ENCODE measurements at regions not wholly inside any gene's neighbourhood (a gene's known extent, or its start where the extent isn't known, plus 50 kb on each side); places are given as distances from the start of the nearest gene placed in this dataset.

DNA sequence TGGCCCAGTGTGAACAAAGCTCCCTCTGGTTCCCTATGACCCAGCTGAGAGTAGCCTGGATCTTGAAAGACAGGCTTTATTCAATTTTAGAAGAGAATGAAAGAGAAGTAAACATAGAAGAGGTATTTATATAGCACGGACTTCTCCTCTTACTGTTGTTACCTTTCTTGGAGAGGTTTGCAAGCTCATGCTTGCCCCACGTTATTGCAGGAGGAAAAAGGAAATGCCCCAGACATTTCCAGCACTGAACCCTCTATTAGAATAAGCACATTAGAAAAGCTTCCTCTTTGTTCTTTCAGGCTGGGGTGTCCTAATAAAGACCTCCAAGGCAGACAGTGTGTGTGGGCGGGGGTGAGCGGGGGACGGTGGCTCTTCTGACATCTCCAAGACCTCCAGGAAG lies 98.7 kb upstream of the AGBL1 start:
- no peak for DNase-seq

DNA sequence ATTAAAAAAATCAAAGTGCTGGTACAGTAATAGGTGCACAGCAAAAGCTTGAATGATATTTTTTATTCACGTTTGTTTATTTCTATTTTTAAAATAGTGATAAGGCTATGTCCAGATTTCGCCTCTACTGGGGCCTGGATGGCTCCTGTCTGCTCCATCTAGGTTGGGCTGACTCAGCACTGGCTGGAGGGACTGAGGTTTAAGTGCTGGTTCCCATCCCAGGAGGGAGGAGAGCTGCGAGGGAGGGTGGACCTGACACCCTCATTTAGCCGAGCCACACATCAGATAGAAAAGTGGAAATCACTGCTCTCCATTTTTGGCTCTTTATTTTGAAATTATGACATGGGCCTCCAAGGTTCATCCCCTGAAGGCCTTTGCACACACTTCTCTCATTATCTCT lies 95.4 kb upstream of the AGBL1 start:
- DNase-seq, result no peak

DNA sequence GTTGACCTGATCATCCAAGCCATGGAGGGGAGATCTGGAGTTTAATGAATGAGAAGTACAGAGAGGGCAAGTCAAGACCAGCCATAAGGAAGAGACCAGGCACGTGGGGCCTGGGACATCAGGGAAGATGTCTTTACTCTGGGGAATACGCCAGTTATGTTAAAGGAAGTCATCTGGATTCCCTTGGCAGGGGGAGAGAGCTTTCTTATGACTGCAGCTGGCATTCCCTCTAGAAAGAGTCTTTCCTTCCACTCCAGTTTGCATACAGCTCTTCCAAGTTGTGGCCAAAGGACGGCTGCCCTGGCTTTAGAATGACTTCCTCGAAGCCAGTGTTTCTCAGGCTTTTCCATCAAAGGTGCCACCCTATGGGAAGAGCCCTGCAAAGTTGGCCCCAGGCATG lies 93.6 kb upstream of the AGBL1 start:
- no peak for DNase-seq

DNA sequence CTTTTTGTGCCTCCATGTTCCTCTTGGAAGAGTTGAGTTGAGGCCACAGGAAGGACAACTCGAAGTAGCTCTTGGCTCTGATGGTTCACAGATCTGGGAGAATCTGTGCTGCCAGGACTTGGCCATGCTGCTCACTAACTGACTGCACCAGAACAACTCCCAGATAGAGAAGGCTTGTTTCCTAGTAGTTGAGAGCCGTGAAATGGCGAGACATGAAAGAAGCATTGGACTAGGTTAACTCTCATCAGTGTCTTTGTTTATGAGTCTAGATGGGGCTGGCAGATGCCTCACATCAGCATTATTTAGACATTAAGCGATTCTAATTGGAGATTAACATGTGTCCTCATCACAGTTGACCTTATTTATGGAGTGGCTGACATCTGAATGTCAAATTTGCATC lies 92.9 kb upstream of the AGBL1 start:
- DNase-seq, result no peak

DNA sequence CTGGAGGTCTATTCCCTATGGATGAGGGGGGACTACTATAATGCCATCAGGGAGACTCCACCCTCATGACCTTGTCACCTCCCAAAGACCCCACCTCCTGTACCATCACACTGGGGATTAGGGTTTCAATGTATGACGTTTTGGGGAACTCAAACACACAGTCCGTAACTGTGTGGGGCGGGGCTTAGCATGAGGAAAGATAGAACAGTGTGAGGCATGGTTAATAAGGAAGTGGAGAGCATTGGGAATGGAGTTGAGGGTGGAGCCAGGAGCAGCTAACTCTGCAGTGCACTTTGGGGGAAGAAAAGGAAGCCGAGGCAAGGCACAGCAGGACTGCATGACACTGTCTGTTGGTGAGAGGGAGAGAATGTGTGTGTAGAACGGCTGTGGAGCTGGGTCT lies 90.9 kb upstream of the AGBL1 start:
- DNase-seq, result no peak

DNA sequence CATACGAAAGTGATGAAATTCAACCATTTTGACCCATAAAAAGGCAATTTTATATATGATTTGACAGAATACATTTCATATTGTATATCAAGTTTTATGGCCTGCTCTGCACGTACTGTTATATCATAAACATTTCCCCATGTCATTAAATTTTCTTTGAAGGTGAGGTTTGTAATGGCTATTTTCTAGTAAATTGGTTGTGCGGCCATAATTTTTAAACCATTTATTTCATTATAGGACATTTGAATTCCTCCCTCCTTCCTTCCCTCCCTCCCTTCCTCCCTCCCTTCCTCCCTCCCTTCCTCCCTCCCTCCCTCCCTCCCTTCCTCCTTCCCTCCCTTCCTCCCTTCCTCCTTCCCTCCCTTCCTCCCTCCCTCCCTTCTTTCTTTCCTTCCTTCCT lies 87.4 kb upstream of the AGBL1 start:
- DNase-seq, result no peak

DNA sequence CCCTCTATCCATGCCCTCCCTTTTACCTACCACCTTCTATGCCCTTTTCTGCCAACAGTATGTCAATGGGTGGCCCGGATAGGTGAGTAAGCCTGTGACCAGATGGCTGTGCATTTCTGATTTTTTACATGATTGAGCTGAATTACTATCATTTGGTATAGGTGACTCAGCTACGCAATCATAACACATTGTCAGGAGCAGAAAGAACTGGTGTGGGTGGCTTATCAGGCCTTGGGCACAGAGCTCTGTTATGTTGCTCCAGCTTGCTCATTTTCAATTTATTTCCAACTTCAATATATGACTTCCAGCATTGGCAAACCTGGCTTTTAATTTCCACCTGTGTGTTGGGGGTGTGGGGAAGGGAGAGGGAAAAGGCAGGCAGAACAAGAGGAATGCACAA lies 86.6 kb upstream of the AGBL1 start:
- no peak for DNase-seq

DNA sequence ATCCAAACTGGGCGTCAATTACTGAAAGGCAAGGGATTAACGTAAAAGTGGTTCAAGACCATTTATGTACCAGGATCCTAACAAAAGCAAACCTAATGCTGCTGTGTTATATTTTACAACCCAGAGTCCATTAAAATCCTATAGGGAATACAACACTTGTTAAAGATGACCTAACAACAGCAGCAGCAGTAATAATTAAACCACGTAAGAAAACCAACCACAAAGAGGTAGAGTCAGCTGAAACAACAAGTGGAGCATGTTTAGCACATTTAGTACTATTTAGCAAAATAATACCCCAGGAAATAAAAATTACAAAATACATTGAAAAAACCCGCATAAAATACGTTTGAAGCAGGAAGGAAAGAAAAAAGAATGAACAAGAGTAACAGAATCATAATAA lies 82.1 kb upstream of the AGBL1 start:
- no peak for DNase-seq

DNA sequence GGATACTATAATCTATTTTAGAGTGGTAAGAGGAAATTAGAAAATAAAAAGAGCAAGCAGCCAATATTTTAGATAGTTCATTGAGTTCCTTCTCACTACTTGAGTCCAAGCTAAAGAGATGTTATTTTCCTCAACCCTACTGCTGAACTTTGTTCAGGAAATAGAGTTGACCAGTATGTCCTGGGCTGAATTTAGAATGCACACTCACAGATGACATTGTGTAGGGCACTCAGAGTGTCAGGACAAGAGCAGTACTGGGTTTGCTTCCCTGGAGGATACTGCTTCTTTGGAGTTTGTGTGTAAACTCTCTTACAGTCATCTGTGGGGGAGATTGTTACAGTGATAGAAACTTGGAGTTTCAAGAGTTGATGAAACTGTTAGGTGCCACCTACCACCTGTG lies 80.0 kb upstream of the AGBL1 start:
- no peak for DNase-seq

DNA sequence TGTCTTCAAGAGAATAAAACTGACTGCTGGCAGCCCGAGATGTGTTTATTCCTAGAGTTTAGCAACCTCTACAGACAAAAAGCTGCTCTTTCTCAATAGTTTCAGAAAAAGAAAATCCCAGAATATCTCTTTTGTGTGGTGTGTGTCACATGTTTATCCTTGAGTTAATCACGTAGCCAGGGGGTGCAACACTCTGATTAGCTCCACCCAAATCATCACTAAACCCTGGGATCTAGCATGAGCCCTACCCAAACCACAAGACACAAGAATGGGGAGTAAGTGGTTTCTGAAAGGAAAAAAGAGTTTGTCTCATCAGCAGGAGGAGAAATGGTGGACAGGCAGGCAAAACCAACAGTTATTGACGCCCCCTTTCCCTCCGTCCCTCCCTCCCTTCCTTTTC lies 78.5 kb upstream of the AGBL1 start:
- no peak for DNase-seq

DNA sequence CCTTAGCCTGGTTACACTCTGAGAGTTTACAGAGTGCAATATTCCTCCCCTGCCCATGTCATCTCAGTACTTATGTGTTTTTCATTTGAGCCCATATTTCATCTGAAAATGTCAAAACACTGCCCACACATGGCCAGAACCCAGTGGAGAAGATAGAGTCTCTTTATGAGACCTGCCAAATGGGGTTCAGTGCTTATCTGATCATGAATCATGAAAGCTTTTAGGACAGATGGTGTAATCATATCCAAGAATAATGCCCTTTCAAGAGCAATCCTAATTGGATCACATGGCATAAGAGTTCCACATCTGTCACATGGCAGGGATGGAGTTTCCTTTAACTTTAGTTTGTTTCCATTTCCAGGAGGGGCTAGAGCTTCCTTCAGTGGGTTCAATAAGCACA lies 77.2 kb upstream of the AGBL1 start:
- DNase-seq, result no peak

DNA sequence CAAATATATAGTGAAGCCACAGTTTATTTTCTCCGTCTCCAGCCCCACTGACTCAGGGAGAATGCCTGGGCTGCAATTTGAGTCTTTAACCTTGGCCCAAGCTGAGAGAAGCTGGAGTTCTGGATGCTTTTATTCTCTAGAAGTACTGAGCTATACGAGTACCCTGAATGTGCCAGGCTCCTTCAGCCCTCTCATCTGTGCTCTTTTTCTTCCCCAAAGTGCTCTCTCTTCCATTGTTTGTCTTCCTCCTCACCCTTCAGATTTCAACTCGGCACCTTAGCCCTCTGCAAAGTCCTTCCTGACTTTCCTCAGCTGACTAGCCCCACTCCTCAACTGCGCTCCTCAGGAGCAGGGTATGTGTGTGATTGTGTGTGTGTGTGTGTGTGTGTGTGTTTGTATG lies 75.6 kb upstream of the AGBL1 start:
- no peak for DNase-seq

DNA sequence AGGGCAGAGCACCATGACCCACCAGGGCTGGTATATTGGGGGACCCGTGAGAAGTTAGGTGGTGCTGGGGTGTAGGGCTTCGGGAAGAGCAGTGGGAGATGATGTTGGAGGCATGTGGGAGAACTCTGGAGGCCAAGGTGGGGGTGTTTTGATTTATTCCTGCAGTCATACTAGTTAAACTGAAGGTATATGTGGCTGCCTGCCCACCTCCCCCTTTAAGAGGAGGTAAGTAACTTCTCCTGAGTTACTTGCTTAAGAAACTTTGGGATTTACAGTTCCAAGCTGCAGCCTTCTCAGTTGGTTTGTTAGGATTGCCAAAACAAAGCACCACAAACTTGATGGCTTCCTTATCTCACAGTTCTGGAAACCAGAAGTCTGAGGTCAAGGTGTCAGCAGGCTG lies 73.1 kb upstream of the AGBL1 start:
- DNase-seq, result no peak

DNA sequence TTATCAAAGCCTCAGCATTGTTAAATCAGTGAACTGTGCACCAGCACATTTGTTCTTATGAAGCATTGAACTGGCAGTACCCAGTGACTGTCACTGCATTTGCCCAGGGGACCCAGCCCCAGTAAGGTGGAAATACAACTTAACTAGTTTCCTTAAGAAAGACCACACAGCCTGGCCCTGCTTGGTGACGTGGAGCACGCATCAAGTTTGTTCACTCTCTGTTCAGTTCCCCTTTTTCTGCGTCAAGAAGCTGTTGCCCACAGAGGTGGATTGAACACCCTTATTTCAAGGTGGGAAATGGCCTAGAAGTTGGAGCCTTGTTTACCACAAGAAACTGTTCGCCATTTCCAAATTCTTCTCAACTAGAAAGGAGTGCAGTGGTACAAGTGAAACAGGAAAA lies 69.9 kb upstream of the AGBL1 start:
- DNase-seq, result no peak

DNA sequence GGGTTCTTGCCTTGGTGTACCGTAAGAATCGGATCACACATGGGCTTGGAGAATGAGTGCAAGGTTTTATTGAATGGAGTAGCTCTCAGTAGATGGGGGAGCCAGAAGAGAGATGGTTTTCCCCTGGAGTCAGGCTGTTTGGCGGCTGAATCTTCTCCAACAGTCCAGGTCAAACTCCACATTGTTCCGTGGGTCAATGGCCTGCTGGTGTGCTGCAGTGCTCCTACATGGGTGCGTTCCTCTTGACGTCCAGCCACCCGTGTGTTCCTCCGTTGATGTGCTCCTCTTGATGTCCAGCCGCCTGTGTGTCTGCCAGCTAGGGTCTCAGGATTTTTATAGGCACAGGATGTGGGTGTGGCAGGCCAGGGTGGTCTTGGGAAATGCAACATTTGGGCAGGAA lies 69.3 kb upstream of the AGBL1 start:
- DNase-seq, result no peak

DNA sequence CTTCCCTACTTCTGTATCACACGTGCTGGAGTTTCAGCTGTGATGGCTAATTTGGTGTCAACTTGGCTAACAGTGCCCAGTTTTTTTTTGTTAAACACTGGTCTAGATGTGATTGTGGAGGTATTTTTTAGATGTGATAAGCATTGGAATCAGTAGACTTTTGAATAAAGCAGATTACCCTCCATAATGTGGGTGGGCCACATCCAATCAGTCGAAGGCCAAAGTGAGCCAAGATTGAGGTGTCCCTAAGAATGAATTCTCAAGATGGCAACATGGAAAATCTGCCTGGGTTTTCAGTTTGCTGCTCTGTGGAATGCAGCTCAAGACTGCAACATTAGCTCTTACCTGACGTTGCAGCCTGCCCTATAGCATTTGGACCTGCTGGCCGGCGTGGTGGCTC lies 68.8 kb upstream of the AGBL1 start:
- no peak for DNase-seq

DNA sequence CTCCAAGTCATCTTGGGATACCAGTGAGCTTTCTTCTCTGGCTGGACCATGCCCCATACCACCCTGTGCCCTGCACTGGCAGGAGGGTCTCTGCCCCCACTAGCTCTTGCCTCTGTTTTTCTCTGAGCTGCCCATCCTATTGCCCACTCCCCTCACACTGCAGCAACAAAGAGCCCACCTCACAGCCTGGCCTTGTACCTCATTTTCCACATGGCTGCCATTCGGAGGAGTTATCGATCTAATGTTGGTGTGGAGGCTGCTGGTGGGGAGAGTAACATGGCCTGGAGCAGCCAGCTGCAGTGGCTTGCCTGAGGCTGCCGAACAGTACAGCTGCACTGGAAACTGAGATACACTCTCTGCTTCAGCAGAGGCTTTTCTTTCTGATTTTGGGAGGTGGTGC lies 65.7 kb upstream of the AGBL1 start:
- DNase-seq, result no peak

DNA sequence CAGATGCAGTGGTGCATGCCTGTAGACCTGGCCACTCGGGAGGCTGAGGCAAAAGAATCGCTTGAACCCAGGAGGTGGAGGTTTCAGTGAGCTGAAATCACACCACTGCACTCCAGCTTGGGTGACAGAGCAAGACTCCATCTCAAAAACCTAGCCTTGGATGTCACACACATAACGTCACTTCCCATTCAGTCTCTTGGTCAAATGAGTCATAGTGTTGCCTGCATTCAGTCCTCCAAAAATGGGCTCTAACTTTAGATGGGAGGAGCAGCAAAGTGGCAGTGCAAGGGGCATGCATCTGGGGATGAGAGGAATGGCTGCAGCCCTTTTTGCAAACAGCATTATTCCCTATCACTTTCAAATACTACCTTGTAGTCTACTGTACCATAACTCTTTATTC lies 62.9 kb upstream of the AGBL1 start:
- DNase-seq, result no peak

DNA sequence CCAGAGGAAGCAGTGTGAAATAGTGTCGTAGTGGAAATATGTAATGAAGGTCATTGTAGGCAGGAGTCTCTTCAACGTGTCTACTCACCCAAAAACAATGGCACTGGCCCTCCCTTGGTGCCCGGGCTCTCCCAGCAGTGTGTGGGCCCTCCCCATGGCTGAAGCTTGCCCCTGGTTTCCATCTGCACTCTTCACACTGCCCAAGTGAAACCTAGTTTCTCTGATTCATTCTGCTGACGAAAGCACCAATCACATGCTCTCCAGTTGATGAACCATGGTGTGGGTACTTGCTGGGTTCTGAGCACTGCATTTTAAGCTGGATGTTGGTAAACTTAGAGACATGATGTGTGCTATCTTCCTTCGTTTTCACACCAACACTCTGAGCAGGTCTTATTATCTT lies 61.0 kb upstream of the AGBL1 start:
- no peak for DNase-seq

DNA sequence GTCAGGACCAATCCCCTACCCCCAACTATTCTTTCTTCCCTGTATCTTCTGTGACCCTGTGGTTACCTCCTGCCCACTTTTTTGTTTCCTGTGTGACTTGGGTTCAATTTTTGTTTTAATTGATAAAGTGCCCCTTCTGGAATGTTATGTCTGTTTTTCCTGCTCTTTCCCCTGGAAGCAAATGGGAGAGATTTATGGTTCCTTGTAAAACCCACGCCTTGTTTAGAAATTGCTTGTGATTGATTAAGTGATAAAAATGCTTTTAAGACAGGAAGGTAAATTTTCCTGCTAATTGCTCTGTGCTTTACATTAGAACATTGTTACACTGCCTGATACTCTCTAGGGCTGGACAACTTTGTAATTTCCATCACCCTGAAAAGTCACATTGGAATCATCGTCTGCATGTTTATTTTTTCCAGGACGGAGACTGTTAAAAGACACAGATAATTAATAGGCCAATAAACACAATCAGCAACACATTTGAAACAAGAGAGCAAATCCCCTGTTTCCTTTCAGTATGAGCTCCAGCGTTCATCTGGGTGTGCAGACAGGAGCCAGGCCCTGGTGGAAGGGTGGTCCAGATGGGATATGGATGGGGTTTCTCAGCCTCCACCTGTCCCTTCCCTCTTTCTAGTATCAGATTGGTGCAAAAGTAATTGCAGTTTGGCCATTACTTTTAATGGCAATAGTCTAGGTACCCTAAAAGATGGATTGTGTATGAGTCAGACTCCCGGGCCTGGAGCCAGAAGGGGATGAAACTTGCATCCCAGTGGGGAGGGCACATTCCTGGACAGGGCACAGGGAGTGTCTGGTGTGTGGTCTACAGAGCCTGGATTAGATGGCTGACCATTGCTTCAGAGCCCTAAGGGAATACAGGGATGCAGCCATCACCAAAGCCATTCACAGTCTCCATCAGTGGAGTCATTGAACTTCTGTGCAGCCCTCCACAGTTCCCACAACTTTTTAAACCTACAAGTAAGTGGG lies 58.1 kb upstream of the AGBL1 start:
- DNase-seq, result no peak

DNA sequence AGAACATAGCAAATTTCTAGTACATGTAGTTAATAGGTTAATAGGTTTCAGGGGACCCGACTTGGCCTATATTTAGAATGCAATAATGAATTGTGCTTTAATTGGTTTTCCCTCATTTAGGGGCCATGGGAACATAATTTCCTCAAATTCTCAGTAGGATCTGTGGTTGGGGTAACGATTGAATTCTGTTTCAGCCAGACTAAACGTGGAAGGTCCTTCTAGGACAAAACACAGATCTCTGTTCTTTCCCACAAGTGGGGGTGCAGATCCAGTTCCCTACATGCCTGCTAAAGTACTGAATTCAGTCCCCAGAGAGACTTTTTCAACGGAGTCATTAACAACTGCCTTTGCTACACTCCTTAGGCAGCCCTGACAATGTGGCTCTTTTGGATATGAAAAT lies 50.7 kb upstream of the AGBL1 start:
- no peak for DNase-seq
